SU-DHL-6 (cell line): ENCODE measurements at regions not wholly inside any gene's neighbourhood (a gene's known extent, or its start where the extent isn't known, plus 50 kb on each side); places are given as distances from the start of the nearest gene placed in this dataset.

Experiments
- EZH2phosphoT487 ChIP-seq: fragments of 200-600 bp; sonication (generic), shearing (Covaris generic); conservative IDR thresholded peaks from 2 replicates; pipeline ENCODE4 v1.6.1; 2018; ENCODE audit warnings: mild to moderate bottlenecking, antibody characterized with exemption, low read length, moderate library complexity, mixed read lengths
- TF ChIP-seq, protein P1 (sequence below): fragments of 200-600 bp; sonication (generic); IDR thresholded peaks from one replicate; pipeline ENCODE4 v1.5.1; 2017; ENCODE audit warnings: antibody characterized with exemption, mild to moderate bottlenecking, low read length, moderate library complexity; ENCODE audit not compliant: insufficient read depth, poor library complexity, severe bottlenecking

DNA sequence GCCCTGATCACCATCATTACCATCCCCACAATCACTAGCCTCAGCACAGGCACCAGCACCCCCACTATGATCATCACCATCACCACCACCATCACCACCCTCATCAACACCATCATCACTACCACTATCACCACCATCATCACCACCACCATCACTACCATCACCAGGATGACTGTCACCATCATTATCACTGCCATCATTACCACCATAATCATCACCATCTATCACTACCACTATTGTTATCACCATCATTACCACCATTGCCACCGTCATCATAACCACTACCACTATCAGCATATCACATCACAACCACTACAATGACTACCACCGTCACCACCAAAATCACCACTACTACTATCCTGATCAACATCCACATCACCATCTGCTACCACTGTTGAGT, 57.3 kb upstream of the CASZ1 start:
- TF ChIP-seq, protein P1, sequence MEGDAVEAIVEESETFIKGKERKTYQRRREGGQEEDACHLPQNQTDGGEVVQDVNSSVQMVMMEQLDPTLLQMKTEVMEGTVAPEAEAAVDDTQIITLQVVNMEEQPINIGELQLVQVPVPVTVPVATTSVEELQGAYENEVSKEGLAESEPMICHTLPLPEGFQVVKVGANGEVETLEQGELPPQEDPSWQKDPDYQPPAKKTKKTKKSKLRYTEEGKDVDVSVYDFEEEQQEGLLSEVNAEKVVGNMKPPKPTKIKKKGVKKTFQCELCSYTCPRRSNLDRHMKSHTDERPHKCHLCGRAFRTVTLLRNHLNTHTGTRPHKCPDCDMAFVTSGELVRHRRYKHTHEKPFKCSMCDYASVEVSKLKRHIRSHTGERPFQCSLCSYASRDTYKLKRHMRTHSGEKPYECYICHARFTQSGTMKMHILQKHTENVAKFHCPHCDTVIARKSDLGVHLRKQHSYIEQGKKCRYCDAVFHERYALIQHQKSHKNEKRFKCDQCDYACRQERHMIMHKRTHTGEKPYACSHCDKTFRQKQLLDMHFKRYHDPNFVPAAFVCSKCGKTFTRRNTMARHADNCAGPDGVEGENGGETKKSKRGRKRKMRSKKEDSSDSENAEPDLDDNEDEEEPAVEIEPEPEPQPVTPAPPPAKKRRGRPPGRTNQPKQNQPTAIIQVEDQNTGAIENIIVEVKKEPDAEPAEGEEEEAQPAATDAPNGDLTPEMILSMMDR, result no peak
- no peak for TF ChIP-seq EZH2phosphoT487
